HCT116 (cell line): ENCODE measurements at regions not wholly inside any gene's neighbourhood (a gene's known extent, or its start where the extent isn't known, plus 50 kb on each side); places are given as distances from the start of the nearest gene placed in this dataset.

Source experiments
- ATAC-seq: fragments of 200-7000 bp; cut with Tn5 transposase; 2 replicates; pipeline ENCODE4 v1.9.1; 2020; ENCODE audit warnings: mild to moderate bottlenecking, moderate library complexity
- BruUV-seq: library from RNA; stranded (reverse); fragments of 400-500 nt; replicated peaks from 2 replicates; lab custom pipeline; 2021; lab: Mats Ljungman, UMichigan
- CTCF ChIA-PET: fragments of 300-600 bp; sonication (Branson Sonifier 250); formaldehyde crosslinking; loops from one replicate; lab custom pipeline; 2021; ENCODE audit warnings: antibody characterized with exemption; lab: Charles Lee
- POLR2A ChIA-PET: fragments of 300-600, 350-600 bp; sonication (Branson Sonifier 250); formaldehyde crosslinking; loops from one replicate; lab custom pipeline; 2021; ENCODE audit warnings: antibody characterized with exemption; lab: Charles Lee
- RAD21 ChIA-PET, 2 experiments: fragments of 300-600 bp; sonication (Branson Sonifier 250); formaldehyde crosslinking; loops; one replicate each; lab custom pipeline; 2023; ENCODE audit warnings: low total read pairs in 2 of 2; ENCODE audit not compliant: uncharacterized antibody in 2 of 2, unreplicated experiment in 2 of 2, low non-redundant PET in 1 of 2; lab: Charles Lee
- DNase-seq: peaks from one replicate; pipeline ENCODE4 v3.0.0-alpha.2; 2010; ENCODE audit warnings: low read depth, low spot score
- H2AFZ ChIP-seq: fragments of 200-600 bp; shearing (Covaris generic), sonication (generic); 2 replicates; pipeline ENCODE4 v1.6.1; 2017; ENCODE audit warnings: low read depth, mixed run types, mixed read lengths, antibody characterized with exemption, low read length; ENCODE audit not compliant: poor library complexity, severe bottlenecking
- H3K27ac ChIP-seq: 2 replicates; pipeline ENCODE4 v1.5.1; 2012; ENCODE audit warnings: low read depth, low read length
- H3K27me3 ChIP-seq: fragments of 200-600 bp; sonication (generic); 2 replicates; pipeline ENCODE4 v1.6.1; 2016; ENCODE audit warnings: mixed run types, low read length, mixed read lengths; ENCODE audit not compliant: insufficient read depth
- H3K36me3 ChIP-seq, 2 experiments: fragments of 200-500 bp in 1 of 2; fragments of 200-600 bp in 1 of 2; sonication (Bioruptor generic) in 1 of 2; sonication (generic) in 1 of 2; 2 replicates each; pipeline versions ENCODE4 v1.5.1 to v1.6.1; 2014 to 2016; ENCODE audit warnings: low read length in 2 of 2, inconsistent platforms in 1 of 2, mixed read lengths in 1 of 2, mixed run types in 1 of 2; ENCODE audit not compliant: insufficient read depth in 2 of 2, control insufficient read depth in 1 of 2
- H3K4me1 ChIP-seq, 2 experiments: fragments of 200-600 bp in 1 of 2; sonication (generic) in 1 of 2; 2 replicates each; pipeline versions ENCODE4 v1.5.1 to v1.6.1; 2012 to 2017; ENCODE audit warnings: low read length in 2 of 2, inconsistent platforms in 1 of 2, mild to moderate bottlenecking in 1 of 2, mixed read lengths in 1 of 2, mixed run types in 1 of 2, moderate library complexity in 1 of 2; ENCODE audit not compliant: insufficient read depth in 2 of 2, control insufficient read depth in 1 of 2
- H3K4me2 ChIP-seq: fragments of 200-600 bp; sonication (generic); 2 replicates; pipeline ENCODE4 v1.6.1; 2017; ENCODE audit warnings: mixed run types, low read length, mixed read lengths
- H3K4me3 ChIP-seq, 2 experiments: fragments of 200-600 bp in 1 of 2; sonication (generic) in 1 of 2; replicated peaks in 1 of 2; 2 replicates each; pipeline ENCODE4 v1.5.1; 2011 to 2016; ENCODE audit warnings: low read length in 2 of 2, control low read depth in 1 of 2, low read depth in 1 of 2, mild to moderate bottlenecking in 1 of 2, mixed read lengths in 1 of 2, mixed run types in 1 of 2
- H3K79me2 ChIP-seq: fragments of 200-600 bp; sonication (generic); 2 replicates; pipeline ENCODE4 v1.6.1; 2017; ENCODE audit warnings: mild to moderate bottlenecking, mixed run types, low read length, moderate library complexity, mixed read lengths; ENCODE audit not compliant: insufficient read depth
- H3K9ac ChIP-seq: fragments of 200-600 bp; sonication (generic); 2 replicates; pipeline ENCODE4 v1.6.1; 2016; ENCODE audit warnings: low read length, mixed read lengths
- H3K9me2 ChIP-seq: fragments of 200-600 bp; sonication (generic), shearing (Covaris generic); 2 replicates; pipeline ENCODE4 v1.6.1; 2017; ENCODE audit warnings: mixed run types, mild to moderate bottlenecking, moderate library complexity; ENCODE audit not compliant: insufficient read depth
- H3K9me3 ChIP-seq, 2 experiments: fragments of 200-500 bp in 1 of 2; fragments of 200-600 bp in 1 of 2; sonication (Bioruptor generic) in 1 of 2; sonication (generic) in 1 of 2; 2 replicates each; pipeline ENCODE4 v1.6.1; 2014 to 2017; ENCODE audit warnings: low read length in 2 of 2, mixed read lengths in 2 of 2, inconsistent platforms in 1 of 2, low read depth in 1 of 2, mild to moderate bottlenecking in 1 of 2, mixed run types in 1 of 2, moderate library complexity in 1 of 2; ENCODE audit not compliant: control insufficient read depth in 1 of 2, insufficient read depth in 1 of 2
- H4K20me1 ChIP-seq: fragments of 200-600 bp; sonication (generic), shearing (Covaris generic); 2 replicates; pipeline ENCODE4 v1.6.1; 2017; ENCODE audit warnings: mixed run types, mild to moderate bottlenecking, moderate library complexity; ENCODE audit not compliant: insufficient read depth
- ATF3 ChIP-seq: IDR thresholded peaks from 2 replicates; pipeline ENCODE4 v1.6.1; 2012
- CBX3 ChIP-seq: IDR thresholded peaks from 2 replicates; pipeline ENCODE4 v1.6.1; 2012; ENCODE audit warnings: low read depth
- CEBPB ChIP-seq: IDR thresholded peaks from 2 replicates; pipeline ENCODE4 v1.6.1; 2012; ENCODE audit warnings: low read depth
- CTCF ChIP-seq, 3 experiments: fragments of 200-600 bp in 1 of 3; sonication (generic) in 1 of 3; IDR thresholded peaks in 2 of 3; conservative IDR thresholded peaks in 1 of 3; 2 replicates each; pipeline ENCODE4 v1.5.1; 2012 to 2017; ENCODE audit warnings: low read depth in 2 of 3, low read length in 2 of 3, antibody characterized with exemption in 1 of 3, borderline replicate concordance in 1 of 3, control low read depth in 1 of 3, mild to moderate bottlenecking in 1 of 3, mixed read lengths in 1 of 3, mixed run types in 1 of 3, moderate library complexity in 1 of 3; ENCODE audit not compliant: insufficient read depth in 1 of 3
- EGR1 ChIP-seq: IDR thresholded peaks from 2 replicates; pipeline ENCODE4 v1.6.1; 2012; ENCODE audit warnings: low read depth
- ELF1 ChIP-seq: IDR thresholded peaks from 2 replicates; pipeline ENCODE4 v1.6.1; 2012; ENCODE audit warnings: low read depth, borderline replicate concordance
- EZH2 ChIP-seq: fragments of 200-600 bp; sonication (generic); IDR thresholded peaks from 2 replicates; pipeline ENCODE4 v1.6.1; 2017; ENCODE audit warnings: antibody characterized with exemption, mixed run types
- EZH2phosphoT487 ChIP-seq: fragments of 200-600 bp; IDR thresholded peaks from 2 replicates; pipeline ENCODE4 v1.6.1; 2018; ENCODE audit warnings: antibody characterized with exemption, borderline replicate concordance
- FOSL1 ChIP-seq: IDR thresholded peaks from 2 replicates; pipeline ENCODE4 v1.6.1; 2012; ENCODE audit warnings: low read depth
- JUND ChIP-seq: IDR thresholded peaks from 2 replicates; pipeline ENCODE4 v1.6.1; 2012
- MAX ChIP-seq: IDR thresholded peaks from 2 replicates; pipeline ENCODE4 v1.6.1; 2012
- POLR2A ChIP-seq: IDR thresholded peaks from 2 replicates; pipeline ENCODE4 v1.7.0; 2011; ENCODE audit warnings: borderline replicate concordance; ENCODE audit not compliant: insufficient read depth, insufficient read length; ENCODE audit errors: extremely low read depth
- RAD21 ChIP-seq: IDR thresholded peaks from 2 replicates; pipeline ENCODE4 v1.6.1; 2012; ENCODE audit warnings: low read depth, mild to moderate bottlenecking
- SIN3A ChIP-seq: IDR thresholded peaks from 2 replicates; pipeline ENCODE4 v1.6.1; 2012; ENCODE audit warnings: low read depth
- TCF7L2 ChIP-seq: IDR thresholded peaks from 2 replicates; pipeline ENCODE4 v1.7.0; 2011; ENCODE audit warnings: borderline replicate concordance, inconsistent platforms; ENCODE audit not compliant: insufficient read depth, insufficient read length; ENCODE audit errors: extremely low read depth
- ZBTB33 ChIP-seq: IDR thresholded peaks from 2 replicates; pipeline ENCODE4 v1.6.1; 2011; ENCODE audit warnings: mild to moderate bottlenecking, low read length, moderate library complexity; ENCODE audit not compliant: insufficient replicate concordance; ENCODE audit errors: extremely low read depth
- ZNF274 ChIP-seq: fragments of 200-500 bp; sonication (Bioruptor generic); IDR thresholded peaks from 2 replicates; pipeline ENCODE4 v1.6.1; 2014; ENCODE audit warnings: mild to moderate bottlenecking, low read depth, low read length, inconsistent platforms
- intact Hi-C: fragments of 100-400 bp; cut with micrococcal nuclease; formaldehyde crosslinking; loops from 2 replicates; pipeline ENCODE4 v1.10.0; 2022

- intact Hi-C loops, result no loop called here
- no peak overlapping the region for H2AFZ ChIP-seq
- no peaks in the 10 kb centered on the region for H3K4me1 ChIP-seq
Measured at GRCh38 chr20:24190905-24191304, 202.3 kb upstream of the GGTLC1 start.

More at GRCh38 chr20:24190905-24191304, 202.3 kb upstream of the GGTLC1 start:
- CTCF ChIA-PET, result no interaction called here
- Histone ChIP-seq H4K20me1 (no peaks in the 10 kb centered on the region), H3K36me3 (no peaks in the 10 kb centered on the region), H3K9me3 (peaks cover 0 to 3% of the 10 kb centered on the region in 2 experiments; a peak in 1 of 4 replicates)
- POLR2A ChIA-PET, result no interaction called here
- no TSS peak for BruUV-seq
- no peak for ATAC-seq
- TF ChIP-seq FOSL1 (no peak), JUND (no peak), EZH2phosphoT487 (no peak), ZBTB33 (no peak), EZH2 (no peak), CEBPB (no peak), POLR2A (no peak), CTCF (IDR thresholded peaks at IDR 0.05 in 2 of 3, conservative IDR thresholded peaks at IDR 0.05 in 1 of 3; ENCODE audit: borderline replicate concordance in 1 of 3, insufficient read depth in 1 of 3, low read depth in 2 of 3, low read length in 2 of 3) (no peak), RAD21 (no peak), ZNF274 (no peak), MAX (no peak), EGR1 (no peak), CBX3 (no peak), ELF1 (no peak), SIN3A (no peak), TCF7L2 (no peak), ATF3 (no peak)
- TF ChIP-seq, all 23 proteins: peak for 0
- Histone ChIP-seq H3K27me3 (no peaks in the 10 kb centered on the region), H3K4me2 (no peak overlapping the region), H3K79me2 (no peaks in the 10 kb centered on the region), H3K4me3 (no peak overlapping the region), H3K9me2 (no peaks in the 10 kb centered on the region), H3K9ac (no peak overlapping the region), H3K27ac (no peak overlapping the region)
- RAD21 ChIA-PET, result no interaction called here
- no peak for DNase-seq
